ENCODE measurements at regions not wholly inside any gene's neighbourhood (a gene's known extent, or its start where the extent isn't known, plus 50 kb on each side); places are given as distances from the start of the nearest gene placed in this dataset.

GRCh38 chr2:16104315-16104948 is 164.1 kb downstream of the MYCN start:
- Histone ChIP-seq H3K4me2 (ENCODE audit: insufficient read depth in 1 of 2, low read depth in 2 of 2, low read length in 2 of 2) (peak overlapping the region; percentile 76 to 96), H3K23me2 (ENCODE audit: low read depth, low read length) (peaks cover 5% of the 10 kb centered on the region), H2BK120ac (replicated peaks; ENCODE audit: low read depth, low read length) (peak overlapping the region; percentile 97), H2AFZ (ENCODE audit: low read length) (no peak overlapping the region), H4K20me1 (replicated peaks in 1 of 2; ENCODE audit: control insufficient read depth in 1 of 2, insufficient read depth in 2 of 2, low read length in 2 of 2) (no peaks in the 10 kb centered on the region), H2BK12ac (ENCODE audit: low read depth, low read length) (peak overlapping the region; percentile 100; the same call in 1 of the 2 replicates), H3K27me3 (replicated peaks in 1 of 4; ENCODE audit: control insufficient read depth in 3 of 4, extremely low read depth in 1 of 4, insufficient read depth in 3 of 4, low read length in 3 of 4) (no peaks in the 10 kb centered on the region), H3K9me3 (ENCODE audit: insufficient read depth in 2 of 2, low read depth in 1 of 2, low read length in 1 of 2) (no peaks in the 10 kb centered on the region), H2BK20ac (ENCODE audit: low read length) (peak overlapping the region; percentile 86), H4K8ac (ENCODE audit: extremely low read depth, insufficient read depth, low read length) (no peak overlapping the region), H3K4ac (replicated peaks; ENCODE audit: insufficient read length, low read depth, low read length) (peak overlapping the region; percentile 70), H3K79me2 (ENCODE audit: control insufficient read depth in 1 of 2, insufficient read depth in 2 of 2, low read length in 2 of 2) (no peaks in the 10 kb centered on the region), H4K91ac (replicated peaks; ENCODE audit: insufficient read length, low read length) (peak overlapping the region; percentile 97), H3K4me1 (replicated peaks in 1 of 4; ENCODE audit: control insufficient read depth in 3 of 4, insufficient read depth in 4 of 4, low read length in 3 of 4) (peaks cover 23 to 41% (median 33%) of the 10 kb centered on the region in 4 experiments), H2AK5ac (ENCODE audit: low read depth, low read length) (peak overlapping the region; percentile 65), H3K18ac (ENCODE audit: extremely low read depth, low read length) (peak overlapping the region; percentile 97), H3K9ac (replicated peaks in 1 of 4; ENCODE audit: extremely low read depth in 1 of 4, low read depth in 3 of 4, low read length in 3 of 4) (peak overlapping the region in 3 of 4 experiments; percentile 35 to 75 (median 39); a peak in 4 of 7 replicates), H2BK5ac (ENCODE audit: low read depth, low read length) (peak overlapping the region; percentile 100), H4K5ac (ENCODE audit: insufficient read length, low read depth, low read length) (peak overlapping the region; percentile 85), H3K14ac (ENCODE audit: insufficient read length) (no peak overlapping the region), H3K56ac (replicated peaks; ENCODE audit: insufficient read length, low read depth, low read length) (no peak overlapping the region), H3K23ac (ENCODE audit: insufficient read length) (no peak overlapping the region), H3K27ac (ENCODE audit: low read depth, low read length) (peak overlapping the region; percentile 89), H2BK15ac (ENCODE audit: low read length) (no peak overlapping the region), H3K79me1 (ENCODE audit: low read depth, low read length) (no peaks in the 10 kb centered on the region), H3K4me3 (ENCODE audit: extremely low read depth in 1 of 4, insufficient read depth in 2 of 4, low read depth in 3 of 4, low read length in 4 of 4) (peak overlapping the region in 3 of 4 experiments; percentile 10 to 51 (median 21); a peak in 4 of 8 replicates), H3K36me3 (ENCODE audit: control insufficient read depth in 2 of 4, insufficient read depth in 4 of 4, low read length in 3 of 4) (no peaks in the 10 kb centered on the region)
- ChIA-PET POLR2A (ENCODE audit: partially characterized antibody) (interaction anchor here (0.7 to 5.0 kb wide), 11 partner anchors 9 to 164 kb away, joined by 3 to 46 read pairs (median 5); partner anchors contain the start of gene MYCN), CTCF (ENCODE audit: partially characterized antibody) (interaction anchor here (0.8 to 5.8 kb wide), 6 partner anchors 160 to 383 kb away, joined by 3 to 28 read pairs (median 3); partner anchors contain the start of gene MYCN)
- DNase-seq (ENCODE audit: low read depth in 1 of 2, low spot score in 2 of 2), result no peak
- 32% methylated on average over 6 of the region's 6 CpGs; no CpG with 5 or more reads in 1 of the 2 experiments for WGBS, 2 experiments (ENCODE audit: extremely low coverage in 1 of 2, insufficient coverage in 1 of 2, insufficient read length in 1 of 2, insufficient replicate concordance in 2 of 2, low coverage in 1 of 2, low lambda C conversion rate in 2 of 2, missing lambda C conversion rate in 1 of 2)
- no peak for FAIRE-seq
- TF ChIP-seq MAX (IDR thresholded peaks at IDR 0.05), result peak; percentile 70

All from H1 (cell line).